Stimulated activated naive CD8-positive, alpha-beta T cell treated with anti-CD3 and anti-CD28 coated beads, Interleukin-15, amount 100 ng/mL, for 72 hours (primary cell): ENCODE measurements at regions not wholly inside any gene's neighbourhood (a gene's known extent, or its start where the extent isn't known, plus 50 kb on each side); places are given as distances from the start of the nearest gene placed in this dataset.

Experiments
- ATAC-seq: fragments of 150-1000 bp; cut with Tn5 transposase; 2 replicates; pipeline ENCODE4 v1.10.0; 2021; ENCODE audit warnings: mild to moderate bottlenecking, moderate library complexity
- DNase-seq, 2 donors: peaks; one replicate each; pipeline ENCODE4 v3.0.0; 2021 to 2022
- H3K27ac Mint-ChIP-seq, 2 donors: one replicate each; pipeline ENCODE4 v1.8.0; 2022; ENCODE audit warnings: mild to moderate bottlenecking in 2 of 2, mixed read lengths in 2 of 2, moderate library complexity in 2 of 2
- H3K27me3 Mint-ChIP-seq: one replicate; pipeline ENCODE4 v1.8.0; 2022; ENCODE audit warnings: mixed read lengths
- H3K4me1 Mint-ChIP-seq: one replicate; pipeline ENCODE4 v1.8.0; 2022; ENCODE audit warnings: mild to moderate bottlenecking, mixed read lengths
- H3K4me3 Mint-ChIP-seq, 2 donors: one replicate each; pipeline ENCODE4 v1.8.0; 2022; ENCODE audit warnings: mild to moderate bottlenecking in 2 of 2, mixed read lengths in 2 of 2, moderate library complexity in 1 of 2
- H3K9me3 Mint-ChIP-seq, 2 donors: one replicate each; pipeline ENCODE4 v1.8.0; 2022; ENCODE audit warnings: mixed read lengths in 2 of 2

- ATAC-seq, result no peak
These were observed 247.9 kb downstream of the SEC14L1 start for GRCh38 chr17:77388384-77389306.

GRCh38 chr17:77390870-77391269 is 250.1 kb downstream of the SEC14L1 start:
- H3K27ac Mint-ChIP-seq, result peak overlapping the region; percentile 72 to 73
- H3K4me3 Mint-ChIP-seq, result peak overlapping the region; percentile 94 to 98
- H3K9me3 Mint-ChIP-seq, result no peaks in the 10 kb centered on the region
- H3K27me3 Mint-ChIP-seq, result no peaks in the 10 kb centered on the region
- DNase-seq, result no peak
- no peak for ATAC-seq
- H3K4me1 Mint-ChIP-seq, result peaks cover 91% of the 10 kb centered on the region

More at GRCh38 chr17:77388384-77389306, 247.9 kb downstream of the SEC14L1 start:
- no peak for DNase-seq
- Mint-ChIP-seq H3K4me3 (peak overlapping the region; percentile 94 to 98), H3K27me3 (no peaks in the 10 kb centered on the region), H3K4me1 (peaks cover 92% of the 10 kb centered on the region), H3K9me3 (no peaks in the 10 kb centered on the region), H3K27ac (peak overlapping the region in 1 of 2 donors; percentile 81)

- ATAC-seq (peak; percentile 69), DNase-seq (peak; percentile 51 to 77)
- Mint-ChIP-seq H3K27me3 (no peaks in the 10 kb centered on the region), H3K27ac (peak overlapping the region; percentile 94 to 95), H3K4me3 (peak overlapping the region; percentile 94 to 98), H3K4me1 (peaks cover 91% of the 10 kb centered on the region), H3K9me3 (no peaks in the 10 kb centered on the region)
These were observed 251.1 kb downstream of the SEC14L1 start for GRCh38 chr17:77391668-77392375.

- no peaks in the 10 kb centered on the region for H3K27me3 Mint-ChIP-seq
- no peak for DNase-seq
- H3K4me3 Mint-ChIP-seq, result peak overlapping the region; percentile 94 to 98
- no peak for ATAC-seq
- H3K27ac Mint-ChIP-seq, result peak overlapping the region; percentile 86 to 95
- peaks cover 91% of the 10 kb centered on the region for H3K4me1 Mint-ChIP-seq
- no peaks in the 10 kb centered on the region for H3K9me3 Mint-ChIP-seq
These were observed 251.9 kb downstream of the SEC14L1 start for GRCh38 chr17:77392376-77393273.

GRCh38 chr17:77393274-77393600 is 252.5 kb downstream of the SEC14L1 start:
- H3K4me3 Mint-ChIP-seq, result peak overlapping the region in 1 of 2 donors; percentile 69
- no peak overlapping the region for H3K27ac Mint-ChIP-seq
- DNase-seq (no peak), ATAC-seq (no peak)
- H3K27me3 Mint-ChIP-seq, result no peaks in the 10 kb centered on the region
- peaks cover 91% of the 10 kb centered on the region for H3K4me1 Mint-ChIP-seq
- H3K9me3 Mint-ChIP-seq, result no peaks in the 10 kb centered on the region

GRCh38 chr17:77393867-77394539 is 253.2 kb downstream of the SEC14L1 start:
- Mint-ChIP-seq H3K27me3 (no peaks in the 10 kb centered on the region), H3K27ac (no peak overlapping the region), H3K9me3 (no peaks in the 10 kb centered on the region), H3K4me3 (peak overlapping the region in 1 of 2 donors; percentile 10), H3K4me1 (peaks cover 91% of the 10 kb centered on the region)
- no peak for ATAC-seq
- no peak for DNase-seq

GRCh38 chr17:77394540-77395295 is 253.9 kb downstream of the SEC14L1 start:
- Mint-ChIP-seq H3K27ac (no peak overlapping the region), H3K4me3 (no peak overlapping the region), H3K4me1 (peaks cover 91% of the 10 kb centered on the region), H3K9me3 (no peaks in the 10 kb centered on the region), H3K27me3 (no peaks in the 10 kb centered on the region)
- DNase-seq (no peak), ATAC-seq (no peak)

- Mint-ChIP-seq H3K4me1 (peaks cover 94% of the 10 kb centered on the region), H3K27ac (peak overlapping the region in 1 of 2 donors; percentile 69), H3K4me3 (no peak overlapping the region), H3K9me3 (no peaks in the 10 kb centered on the region), H3K27me3 (no peaks in the 10 kb centered on the region)
- ATAC-seq, result no peak
- DNase-seq, result no peak
These were observed 254.8 kb downstream of the SEC14L1 start for GRCh38 chr17:77395501-77396048.

GRCh38 chr17:77396610-77397009 is 255.8 kb downstream of the SEC14L1 start:
- ATAC-seq, result no peak
- DNase-seq, result no peak
- H3K27ac Mint-ChIP-seq, result peak overlapping the region in 1 of 2 donors; percentile 37
- H3K27me3 Mint-ChIP-seq, result no peaks in the 10 kb centered on the region
- no peak overlapping the region for H3K4me3 Mint-ChIP-seq
- H3K9me3 Mint-ChIP-seq, result no peaks in the 10 kb centered on the region
- H3K4me1 Mint-ChIP-seq, result peaks cover 94% of the 10 kb centered on the region

GRCh38 chr17:77398274-77398673 is 257.5 kb downstream of the SEC14L1 start:
- peak overlapping the region in 1 of 2 donors; percentile 64 for H3K27ac Mint-ChIP-seq
- no peaks in the 10 kb centered on the region for H3K9me3 Mint-ChIP-seq
- no peak overlapping the region for H3K4me3 Mint-ChIP-seq
- H3K27me3 Mint-ChIP-seq, result no peaks in the 10 kb centered on the region
- peaks cover 94% of the 10 kb centered on the region for H3K4me1 Mint-ChIP-seq
- DNase-seq, result no peak
- no peak for ATAC-seq

- peak overlapping the region; percentile 80 to 90 for H3K4me3 Mint-ChIP-seq
These were observed 258.7 kb downstream of the SEC14L1 start for GRCh38 chr17:77399319-77399957.

GRCh38 chr17:77400445-77400870 is 259.7 kb downstream of the SEC14L1 start:
- Mint-ChIP-seq H3K27me3 (no peaks in the 10 kb centered on the region), H3K27ac (peak overlapping the region; percentile 96), H3K9me3 (no peaks in the 10 kb centered on the region), H3K4me1 (peaks cover 99% of the 10 kb centered on the region), H3K4me3 (peak overlapping the region; percentile 80 to 90)
- DNase-seq (peak; percentile 73 to 84), ATAC-seq (peak; percentile 82)

More at GRCh38 chr17:77399319-77399957, 258.7 kb downstream of the SEC14L1 start:
- H3K27ac Mint-ChIP-seq, result peak overlapping the region; percentile 33 to 96
- ATAC-seq, result no peak
- H3K27me3 Mint-ChIP-seq, result no peaks in the 10 kb centered on the region
- no peaks in the 10 kb centered on the region for H3K9me3 Mint-ChIP-seq
- peaks cover 94% of the 10 kb centered on the region for H3K4me1 Mint-ChIP-seq
- no peak for DNase-seq

GRCh38 chr17:77402159-77402731 is 261.5 kb downstream of the SEC14L1 start:
- Mint-ChIP-seq H3K4me1 (peaks cover 100% of the 10 kb centered on the region), H3K9me3 (no peaks in the 10 kb centered on the region), H3K27ac (peak overlapping the region in 1 of 2 donors; percentile 75), H3K4me3 (peak overlapping the region; percentile 33 to 45), H3K27me3 (no peaks in the 10 kb centered on the region)
- no peak for ATAC-seq
- DNase-seq, result no peak
